PC-3 (cell line): ENCODE measurements at regions not wholly inside any gene's neighbourhood (a gene's known extent, or its start where the extent isn't known, plus 50 kb on each side); places are given as distances from the start of the nearest gene placed in this dataset.
A peak's percentile ranks its signal among the peaks of the same experiment; 100 is the strongest.

Experiments used
- ATAC-seq: fragments of 200-7000 bp; cut with Tn5 transposase; 2 replicates; pipeline ENCODE4 v1.9.1; 2020; ENCODE audit warnings: mild to moderate bottlenecking, moderate library complexity
- BruUV-seq: library from RNA; stranded (reverse); fragments of 400-500 nt; replicated peaks from 2 replicates; lab custom pipeline; 2021; lab: Mats Ljungman, UMichigan
- CTCF ChIA-PET: fragments of 300-600 bp; sonication (Branson Sonifier 250); formaldehyde crosslinking; loops from one replicate; lab custom pipeline; 2022; ENCODE audit warnings: antibody characterized with exemption; lab: Charles Lee
- POLR2A ChIA-PET: fragments of 300-600 bp; sonication (Branson Sonifier 250); formaldehyde crosslinking; loops from one replicate; lab custom pipeline; 2022; ENCODE audit warnings: antibody characterized with exemption; ENCODE audit not compliant: unreplicated experiment; lab: Charles Lee
- DNase-seq: peaks from one replicate; pipeline ENCODE4 v3.0.0-alpha.2; 2015
- H2AFZ ChIP-seq: fragments of 300-600 bp; sonication (generic); 2 replicates; pipeline ENCODE4 v1.6.0; 2016; ENCODE audit warnings: antibody characterized with exemption, low read length
- H3F3A ChIP-seq: fragments of 300-600 bp; sonication (generic); one replicate; pipeline ENCODE4 v1.6.0; 2017; ENCODE audit warnings: antibody characterized with exemption, low read length, control low read depth, mild to moderate bottlenecking; ENCODE audit not compliant: unreplicated experiment
- H3K27ac ChIP-seq: fragments of 300-600 bp; sonication (generic); 2 replicates; pipeline ENCODE4 v1.5.1; 2016; ENCODE audit warnings: mild to moderate bottlenecking, low read length
- H3K27me3 ChIP-seq: fragments of 300-600 bp; sonication (generic); 2 replicates; pipeline ENCODE4 v1.6.1; 2016; ENCODE audit warnings: low read length, mixed read lengths
- H3K36me3 ChIP-seq: fragments of 300-600 bp; sonication (generic); 2 replicates; pipeline ENCODE4 v1.6.1; 2016; ENCODE audit warnings: low read depth, mixed run types, low read length, mixed read lengths
- H3K4me1 ChIP-seq: fragments of 300-600 bp; sonication (generic); 2 replicates; pipeline ENCODE4 v1.5.1; 2016; ENCODE audit warnings: low read length; ENCODE audit not compliant: insufficient read depth
- H3K4me2 ChIP-seq: fragments of 300-600 bp; sonication (generic); 2 replicates; pipeline ENCODE4 v1.6.0; 2016; ENCODE audit warnings: low read length
- H3K4me3 ChIP-seq: fragments of 300-600 bp; sonication (generic); 2 replicates; pipeline ENCODE4 v1.5.1; 2016; ENCODE audit warnings: mild to moderate bottlenecking, low read length, mixed read lengths
- H3K79me2 ChIP-seq: fragments of 300-600 bp; sonication (generic); 2 replicates; pipeline ENCODE4 v1.6.1; 2017; ENCODE audit warnings: low read length, mixed read lengths
- H3K9ac ChIP-seq: fragments of 300-600 bp; sonication (generic); 2 replicates; pipeline ENCODE4 v1.6.0; 2016; ENCODE audit warnings: mild to moderate bottlenecking, low read length
- H3K9me2 ChIP-seq: fragments of 300-600 bp; sonication (generic); replicated peaks from 2 replicates; pipeline ENCODE4 v1.6.1; 2016; ENCODE audit warnings: mixed run types, low read length, mixed read lengths
- H3K9me3 ChIP-seq: fragments of 300-600 bp; sonication (generic); 2 replicates; pipeline ENCODE4 v1.6.1; 2016; ENCODE audit warnings: low read length, mixed read lengths
- H4K20me1 ChIP-seq: fragments of 300-600 bp; sonication (generic); 2 replicates; pipeline ENCODE4 v1.6.1; 2016; ENCODE audit warnings: low read length, mixed read lengths
- EZH2 ChIP-seq: fragments of 300-600 bp; sonication (generic); IDR thresholded peaks from one replicate; pipeline ENCODE4 v1.6.1; 2017; ENCODE audit warnings: antibody characterized with exemption, mild to moderate bottlenecking, low read length; ENCODE audit not compliant: unreplicated experiment
- EZH2phosphoT487 ChIP-seq: fragments of 300-600 bp; sonication (generic); IDR thresholded peaks from 2 replicates; pipeline ENCODE4 v1.6.1; 2018; ENCODE audit warnings: mild to moderate bottlenecking, antibody characterized with exemption, low read length, borderline replicate concordance
- intact Hi-C: fragments of 100-400 bp; cut with micrococcal nuclease; formaldehyde crosslinking; loops from 2 replicates; pipeline ENCODE4 v1.9.0; 2023
- TF ChIP-seq, protein P1 (sequence below): fragments of 300-600 bp; sonication (generic); conservative IDR thresholded peaks from 2 replicates; pipeline ENCODE4 v1.5.1; 2017; ENCODE audit warnings: antibody characterized with exemption, low read depth, mild to moderate bottlenecking, low read length

DNA sequence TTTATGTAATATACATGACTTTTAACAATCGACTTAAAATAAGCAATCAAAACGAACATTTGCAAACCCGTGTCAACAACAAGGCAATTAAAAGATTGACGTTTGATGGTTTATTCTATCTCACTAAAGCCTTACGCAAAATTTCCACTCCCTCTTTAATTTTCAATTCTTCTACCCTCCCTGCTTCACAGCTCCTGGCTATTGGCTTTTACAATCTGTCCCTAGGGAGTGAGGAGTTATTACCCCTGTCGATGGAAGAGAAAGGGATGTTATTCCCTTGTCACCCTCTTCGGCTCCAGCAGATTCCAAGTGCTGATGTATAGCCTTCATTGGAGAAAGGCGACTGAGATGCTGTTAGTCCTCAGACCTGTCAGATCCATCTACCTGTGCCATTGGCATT is 161.3 kb downstream of the ZNF281 start:
- no peaks in the 10 kb centered on the region for H3K27me3 ChIP-seq
- no peaks in the 10 kb centered on the region for H3K79me2 ChIP-seq
- ATAC-seq (no peak), DNase-seq (no peak)
- intact Hi-C loops, result no loop called here
- no peaks in the 10 kb centered on the region for H4K20me1 ChIP-seq
- TF ChIP-seq, protein P1, sequence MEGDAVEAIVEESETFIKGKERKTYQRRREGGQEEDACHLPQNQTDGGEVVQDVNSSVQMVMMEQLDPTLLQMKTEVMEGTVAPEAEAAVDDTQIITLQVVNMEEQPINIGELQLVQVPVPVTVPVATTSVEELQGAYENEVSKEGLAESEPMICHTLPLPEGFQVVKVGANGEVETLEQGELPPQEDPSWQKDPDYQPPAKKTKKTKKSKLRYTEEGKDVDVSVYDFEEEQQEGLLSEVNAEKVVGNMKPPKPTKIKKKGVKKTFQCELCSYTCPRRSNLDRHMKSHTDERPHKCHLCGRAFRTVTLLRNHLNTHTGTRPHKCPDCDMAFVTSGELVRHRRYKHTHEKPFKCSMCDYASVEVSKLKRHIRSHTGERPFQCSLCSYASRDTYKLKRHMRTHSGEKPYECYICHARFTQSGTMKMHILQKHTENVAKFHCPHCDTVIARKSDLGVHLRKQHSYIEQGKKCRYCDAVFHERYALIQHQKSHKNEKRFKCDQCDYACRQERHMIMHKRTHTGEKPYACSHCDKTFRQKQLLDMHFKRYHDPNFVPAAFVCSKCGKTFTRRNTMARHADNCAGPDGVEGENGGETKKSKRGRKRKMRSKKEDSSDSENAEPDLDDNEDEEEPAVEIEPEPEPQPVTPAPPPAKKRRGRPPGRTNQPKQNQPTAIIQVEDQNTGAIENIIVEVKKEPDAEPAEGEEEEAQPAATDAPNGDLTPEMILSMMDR, result no peak
- no peaks in the 10 kb centered on the region for H3K9me3 ChIP-seq
- no TSS peak for BruUV-seq
- no peak overlapping the region for H3K4me2 ChIP-seq
- H3K27ac ChIP-seq, result no peak overlapping the region
- no peaks in the 10 kb centered on the region for H3K36me3 ChIP-seq
- H3K9me2 ChIP-seq, result no peaks in the 10 kb centered on the region
- CTCF ChIA-PET, result no interaction called here
- H3K4me1 ChIP-seq, result no peaks in the 10 kb centered on the region
- no peaks in the 10 kb centered on the region for H3F3A ChIP-seq
- no peak overlapping the region for H3K4me3 ChIP-seq
- no peak overlapping the region for H3K9ac ChIP-seq
- POLR2A ChIA-PET, result no interaction called here
- H2AFZ ChIP-seq, result no peak overlapping the region

DNA sequence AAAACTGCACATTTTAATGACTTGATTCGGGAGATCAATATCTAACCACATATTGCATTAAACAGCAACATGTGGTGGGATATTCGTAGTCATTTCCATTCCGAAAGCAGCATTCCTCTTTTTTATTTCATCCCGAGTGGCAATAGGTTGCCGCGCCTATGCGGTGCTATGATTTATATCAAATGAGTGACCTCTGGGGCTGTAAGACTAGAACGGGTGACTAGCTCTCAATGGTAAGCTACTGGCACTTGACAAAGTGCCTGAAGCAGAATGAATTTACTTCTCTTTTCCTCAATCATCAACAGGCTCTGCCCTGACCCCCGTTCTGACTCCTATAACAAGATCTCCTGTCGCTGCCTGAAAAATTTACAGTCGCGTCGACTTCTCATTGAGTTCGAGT is 162.3 kb downstream of the ZNF281 start:
- ChIA-PET CTCF (no interaction called here), POLR2A (no interaction called here)
- Histone ChIP-seq H3K79me2 (no peaks in the 10 kb centered on the region), H3K9me2 (no peaks in the 10 kb centered on the region), H3K4me1 (no peaks in the 10 kb centered on the region), H3K27me3 (no peaks in the 10 kb centered on the region), H3K27ac (no peak overlapping the region), H3F3A (no peaks in the 10 kb centered on the region), H3K9ac (no peak overlapping the region), H4K20me1 (no peaks in the 10 kb centered on the region), H3K36me3 (no peaks in the 10 kb centered on the region), H3K4me2 (no peak overlapping the region), H3K9me3 (no peaks in the 10 kb centered on the region), H2AFZ (no peak overlapping the region), H3K4me3 (no peak overlapping the region)
- TF ChIP-seq, protein P1, result no peak
- TF ChIP-seq EZH2, result no peak
- TF ChIP-seq EZH2phosphoT487, result no peak
- BruUV-seq, result no TSS peak
- intact Hi-C loops, result no loop called here
- ATAC-seq, result no peak
- DNase-seq, result no peak

DNA sequence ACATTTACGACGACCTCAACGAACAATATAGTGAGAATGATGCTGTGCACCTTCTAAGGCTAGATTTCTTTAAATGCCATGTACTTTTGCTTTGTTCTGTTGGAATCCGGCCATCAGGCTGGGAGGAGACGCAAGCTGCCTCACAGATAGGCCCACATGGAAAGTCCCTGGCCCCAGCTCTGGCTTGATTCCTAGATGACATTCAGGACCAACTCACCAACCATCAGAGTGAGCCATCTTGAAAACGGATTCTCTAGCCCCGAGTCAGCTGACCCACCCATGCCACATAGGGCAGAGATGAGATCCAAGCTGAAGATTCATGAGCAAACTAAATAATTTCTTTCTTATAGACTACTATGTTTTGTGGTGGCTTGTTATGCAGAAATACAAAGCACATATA is 164.4 kb downstream of the ZNF281 start:
- H3K9me3 ChIP-seq, result no peaks in the 10 kb centered on the region
- no peaks in the 10 kb centered on the region for H3K4me1 ChIP-seq
- H3K27ac ChIP-seq, result no peak overlapping the region
- DNase-seq, result peak; percentile 59
- H3K79me2 ChIP-seq, result no peaks in the 10 kb centered on the region
- CTCF ChIA-PET, result interaction anchor here (0.6 kb wide), 1 partner anchor 8 kb away, joined by 3 read pairs; no protein-coding TSS in a partner anchor
- H4K20me1 ChIP-seq, result no peaks in the 10 kb centered on the region
- H2AFZ ChIP-seq, result peak overlapping the region; percentile 31
- no peaks in the 10 kb centered on the region for H3F3A ChIP-seq
- no peak overlapping the region for H3K4me3 ChIP-seq
- TF ChIP-seq, protein P1, result no peak
- TF ChIP-seq EZH2phosphoT487, result no peak
- no peak for TF ChIP-seq EZH2
- no peak overlapping the region for H3K9ac ChIP-seq
- intact Hi-C loops, result no loop called here
- no peaks in the 10 kb centered on the region for H3K27me3 ChIP-seq
- BruUV-seq, result no TSS peak
- no peaks in the 10 kb centered on the region for H3K9me2 ChIP-seq
- ATAC-seq, result peak; percentile 55
- POLR2A ChIA-PET, result no interaction called here
- H3K36me3 ChIP-seq, result no peaks in the 10 kb centered on the region
- H3K4me2 ChIP-seq, result 0 out of 2 replicates have a peak overlapping the region, but pooled peaks have one; percentile 1
